Fibroblast of mammary gland (primary cell): ENCODE measurements at regions not wholly inside any gene's neighbourhood (a gene's known extent, or its start where the extent isn't known, plus 50 kb on each side); places are given as distances from the start of the nearest gene placed in this dataset.

Experiments used
- DNase-seq: peaks from one replicate; pipeline ENCODE4 v3.0.0-alpha.2; 2010; ENCODE audit warnings: low read depth
- H3K4me3 ChIP-seq: 2 replicates; pipeline ENCODE4 v1.5.1; 2011; ENCODE audit warnings: low read depth, mild to moderate bottlenecking, low read length, moderate library complexity; ENCODE audit not compliant: control insufficient read depth
- TF ChIP-seq, protein P1 (sequence below): conservative IDR thresholded peaks from 2 replicates; pipeline ENCODE4 v1.5.1; 2011; ENCODE audit warnings: low read depth, low read length, inconsistent platforms; ENCODE audit not compliant: control insufficient read depth, insufficient read depth

- TF ChIP-seq, protein P1, sequence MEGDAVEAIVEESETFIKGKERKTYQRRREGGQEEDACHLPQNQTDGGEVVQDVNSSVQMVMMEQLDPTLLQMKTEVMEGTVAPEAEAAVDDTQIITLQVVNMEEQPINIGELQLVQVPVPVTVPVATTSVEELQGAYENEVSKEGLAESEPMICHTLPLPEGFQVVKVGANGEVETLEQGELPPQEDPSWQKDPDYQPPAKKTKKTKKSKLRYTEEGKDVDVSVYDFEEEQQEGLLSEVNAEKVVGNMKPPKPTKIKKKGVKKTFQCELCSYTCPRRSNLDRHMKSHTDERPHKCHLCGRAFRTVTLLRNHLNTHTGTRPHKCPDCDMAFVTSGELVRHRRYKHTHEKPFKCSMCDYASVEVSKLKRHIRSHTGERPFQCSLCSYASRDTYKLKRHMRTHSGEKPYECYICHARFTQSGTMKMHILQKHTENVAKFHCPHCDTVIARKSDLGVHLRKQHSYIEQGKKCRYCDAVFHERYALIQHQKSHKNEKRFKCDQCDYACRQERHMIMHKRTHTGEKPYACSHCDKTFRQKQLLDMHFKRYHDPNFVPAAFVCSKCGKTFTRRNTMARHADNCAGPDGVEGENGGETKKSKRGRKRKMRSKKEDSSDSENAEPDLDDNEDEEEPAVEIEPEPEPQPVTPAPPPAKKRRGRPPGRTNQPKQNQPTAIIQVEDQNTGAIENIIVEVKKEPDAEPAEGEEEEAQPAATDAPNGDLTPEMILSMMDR = no peak
- no peak for DNase-seq
- H3K4me3 ChIP-seq = no peak overlapping the region
Measured at GRCh38 chr20:7038029-7038428, 270.5 kb downstream of the BMP2 start.

GRCh38 chr20:7057611-7058010 is 290.1 kb downstream of the BMP2 start:
- TF ChIP-seq, protein P1 = no peak
- no peak overlapping the region for H3K4me3 ChIP-seq
- DNase-seq = no peak

- no peak overlapping the region for H3K4me3 ChIP-seq
- TF ChIP-seq, protein P1 = no peak
- DNase-seq = no peak
Measured at GRCh38 chr20:7078804-7079203, 311.3 kb downstream of the BMP2 start.

- TF ChIP-seq, protein P1 = no peak
- H3K4me3 ChIP-seq = no peak overlapping the region
- no peak for DNase-seq
Measured at GRCh38 chr20:7080472-7080871, 313.0 kb downstream of the BMP2 start.

GRCh38 chr20:7085467-7085866 is 318.0 kb downstream of the BMP2 start:
- no peak overlapping the region for H3K4me3 ChIP-seq
- TF ChIP-seq, protein P1 = no peak
- no peak for DNase-seq

GRCh38 chr20:7087803-7088202 is 320.3 kb downstream of the BMP2 start:
- TF ChIP-seq, protein P1 = no peak
- H3K4me3 ChIP-seq = no peak overlapping the region
- no peak for DNase-seq

GRCh38 chr20:7090001-7090400 is 322.5 kb downstream of the BMP2 start:
- TF ChIP-seq, protein P1 = no peak
- H3K4me3 ChIP-seq = no peak overlapping the region
- DNase-seq = no peak
